Chondrocyte (in vitro differentiated cells): ENCODE measurements at regions not wholly inside any gene's neighbourhood (a gene's known extent, or its start where the extent isn't known, plus 50 kb on each side); places are given as distances from the start of the nearest gene placed in this dataset.

Experiments used
- DNase-seq: peaks from one replicate; pipeline ENCODE4 v3.0.0; 2021; ENCODE audit warnings: mixed read lengths, low spot score
- H3K27ac Mint-ChIP-seq: one replicate; pipeline ENCODE4 v1.8.0; 2021; ENCODE audit warnings: mild to moderate bottlenecking, moderate library complexity, mixed read lengths; ENCODE audit not compliant: unreplicated experiment
- H3K27me3 Mint-ChIP-seq: 2 replicates; pipeline ENCODE4 v1.8.0; 2021; ENCODE audit warnings: low read depth, mixed read lengths
- H3K36me3 Mint-ChIP-seq: 2 replicates; pipeline ENCODE4 v1.8.0; 2021; ENCODE audit warnings: low read depth, mixed read lengths
- H3K4me1 Mint-ChIP-seq: 2 replicates; pipeline ENCODE4 v1.8.0; 2021; ENCODE audit warnings: low read depth, mild to moderate bottlenecking, mixed read lengths
- H3K4me3 Mint-ChIP-seq: one replicate; pipeline ENCODE4 v1.8.0; 2021; ENCODE audit warnings: mild to moderate bottlenecking, moderate library complexity, mixed read lengths; ENCODE audit not compliant: unreplicated experiment
- H3K9me3 Mint-ChIP-seq: 2 replicates; pipeline ENCODE4 v1.8.0; 2021; ENCODE audit warnings: low read depth, mixed read lengths
- TF ChIP-seq, protein P1 (sequence below): fragments of 200-600 bp; sonication (generic); IDR thresholded peaks from 2 replicates; pipeline ENCODE4 v1.5.0; 2021; ENCODE audit warnings: antibody characterized with exemption, mild to moderate bottlenecking, moderate library complexity

DNA sequence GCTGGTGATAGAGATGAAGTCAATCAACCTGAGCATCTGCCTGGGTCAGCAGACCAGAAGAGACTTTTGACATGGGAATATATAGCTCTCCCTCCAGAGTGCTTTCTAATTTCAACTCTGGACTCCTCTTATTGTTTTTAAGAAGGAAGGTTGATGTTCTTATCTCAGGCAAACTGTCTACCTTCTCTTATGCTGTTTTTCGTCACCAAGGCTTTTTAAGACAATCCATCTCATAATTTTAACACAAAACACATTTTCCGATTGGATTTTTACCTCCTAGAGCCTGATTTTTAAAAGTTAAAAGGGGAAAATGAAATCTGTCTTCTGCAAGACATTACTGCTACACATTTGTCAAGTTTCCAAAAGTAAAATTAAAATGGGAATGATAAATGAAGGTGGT is 368.7 kb upstream of the MIS18BP1 start:
- Mint-ChIP-seq H3K4me3 (no peak overlapping the region), H3K27ac (no peak overlapping the region), H3K9me3 (no peaks in the 10 kb centered on the region), H3K4me1 (no peaks in the 10 kb centered on the region), H3K36me3 (peaks cover 2% of the 10 kb centered on the region), H3K27me3 (peaks cover 22% of the 10 kb centered on the region)
- TF ChIP-seq, protein P1, sequence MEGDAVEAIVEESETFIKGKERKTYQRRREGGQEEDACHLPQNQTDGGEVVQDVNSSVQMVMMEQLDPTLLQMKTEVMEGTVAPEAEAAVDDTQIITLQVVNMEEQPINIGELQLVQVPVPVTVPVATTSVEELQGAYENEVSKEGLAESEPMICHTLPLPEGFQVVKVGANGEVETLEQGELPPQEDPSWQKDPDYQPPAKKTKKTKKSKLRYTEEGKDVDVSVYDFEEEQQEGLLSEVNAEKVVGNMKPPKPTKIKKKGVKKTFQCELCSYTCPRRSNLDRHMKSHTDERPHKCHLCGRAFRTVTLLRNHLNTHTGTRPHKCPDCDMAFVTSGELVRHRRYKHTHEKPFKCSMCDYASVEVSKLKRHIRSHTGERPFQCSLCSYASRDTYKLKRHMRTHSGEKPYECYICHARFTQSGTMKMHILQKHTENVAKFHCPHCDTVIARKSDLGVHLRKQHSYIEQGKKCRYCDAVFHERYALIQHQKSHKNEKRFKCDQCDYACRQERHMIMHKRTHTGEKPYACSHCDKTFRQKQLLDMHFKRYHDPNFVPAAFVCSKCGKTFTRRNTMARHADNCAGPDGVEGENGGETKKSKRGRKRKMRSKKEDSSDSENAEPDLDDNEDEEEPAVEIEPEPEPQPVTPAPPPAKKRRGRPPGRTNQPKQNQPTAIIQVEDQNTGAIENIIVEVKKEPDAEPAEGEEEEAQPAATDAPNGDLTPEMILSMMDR: no peak
- no peak for DNase-seq

DNA sequence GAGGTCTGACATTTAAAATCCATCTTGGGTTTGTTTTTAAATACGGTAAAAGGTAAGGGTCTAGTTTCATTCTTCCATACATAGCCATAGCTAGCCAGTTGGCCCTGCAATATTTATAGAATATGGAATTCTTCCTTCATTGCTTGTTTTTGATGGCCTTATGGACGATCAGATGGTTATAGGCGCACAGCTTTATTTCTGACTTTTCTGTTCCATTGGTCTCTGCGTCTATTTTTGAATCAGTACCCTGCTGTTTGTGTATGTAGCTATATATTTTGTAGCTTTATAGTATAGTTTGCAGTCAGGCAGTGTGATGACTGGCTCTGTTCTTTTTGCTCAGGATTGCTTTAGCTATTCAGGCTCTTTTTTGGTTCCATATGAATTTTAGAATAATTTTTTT is 366.8 kb upstream of the MIS18BP1 start:
- DNase-seq: no peak
- no peaks in the 10 kb centered on the region for H3K9me3 Mint-ChIP-seq
- peaks cover 2% of the 10 kb centered on the region for H3K36me3 Mint-ChIP-seq
- TF ChIP-seq, protein P1: no peak
- no peaks in the 10 kb centered on the region for H3K4me1 Mint-ChIP-seq
- no peak overlapping the region for H3K27ac Mint-ChIP-seq
- peaks cover 15% of the 10 kb centered on the region for H3K27me3 Mint-ChIP-seq
- H3K4me3 Mint-ChIP-seq: no peak overlapping the region

DNA sequence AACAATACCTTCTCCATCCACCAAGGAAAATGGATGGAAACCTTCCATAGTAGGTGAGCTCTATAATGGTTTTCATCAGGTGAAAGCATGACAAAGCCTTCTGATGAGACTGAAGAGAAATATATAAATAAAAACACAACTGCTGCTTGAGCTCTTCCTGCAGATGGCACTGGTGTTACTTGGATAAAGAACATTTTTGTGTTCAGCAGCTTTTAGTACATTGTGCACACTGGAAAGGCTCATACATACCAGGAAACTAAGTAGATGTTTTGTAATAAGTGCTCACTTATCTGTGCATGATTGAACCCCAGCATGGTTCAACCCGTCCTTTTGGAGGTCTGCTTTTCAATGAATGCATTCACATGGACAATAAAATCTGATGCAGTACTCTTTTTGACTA is 357.3 kb upstream of the MIS18BP1 start:
- no peak for DNase-seq
- TF ChIP-seq, protein P1: peak; percentile 90
- H3K27me3 Mint-ChIP-seq: no peaks in the 10 kb centered on the region
- H3K36me3 Mint-ChIP-seq: no peaks in the 10 kb centered on the region
- no peaks in the 10 kb centered on the region for H3K4me1 Mint-ChIP-seq
- no peaks in the 10 kb centered on the region for H3K9me3 Mint-ChIP-seq
- H3K4me3 Mint-ChIP-seq: no peak overlapping the region
- no peak overlapping the region for H3K27ac Mint-ChIP-seq

DNA sequence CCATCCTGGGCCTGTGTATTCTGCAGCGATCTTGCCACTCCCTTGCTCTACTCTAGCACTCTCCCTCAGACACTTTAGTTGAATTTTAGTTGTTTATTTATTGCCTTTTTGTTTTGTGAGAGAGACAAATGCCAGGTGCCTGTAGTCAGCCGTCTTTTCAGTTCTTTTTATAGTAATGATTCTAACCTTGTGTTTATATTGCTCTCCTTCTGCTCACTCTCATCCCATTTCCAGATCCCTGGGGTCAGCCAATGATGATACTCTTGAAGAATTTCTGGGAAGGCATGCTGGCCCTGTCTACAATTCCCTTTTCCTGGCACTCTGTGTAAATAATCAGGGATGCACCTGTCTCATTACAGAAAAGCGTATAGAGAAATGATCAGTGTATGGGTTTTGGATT is 334.1 kb upstream of the MIS18BP1 start:
- peaks cover 15% of the 10 kb centered on the region for H3K9me3 Mint-ChIP-seq
- no peak overlapping the region for H3K27ac Mint-ChIP-seq
- no peaks in the 10 kb centered on the region for H3K4me1 Mint-ChIP-seq
- TF ChIP-seq, protein P1: no peak
- DNase-seq: no peak
- H3K36me3 Mint-ChIP-seq: no peaks in the 10 kb centered on the region
- H3K27me3 Mint-ChIP-seq: peaks cover 2% of the 10 kb centered on the region
- H3K4me3 Mint-ChIP-seq: no peak overlapping the region

DNA sequence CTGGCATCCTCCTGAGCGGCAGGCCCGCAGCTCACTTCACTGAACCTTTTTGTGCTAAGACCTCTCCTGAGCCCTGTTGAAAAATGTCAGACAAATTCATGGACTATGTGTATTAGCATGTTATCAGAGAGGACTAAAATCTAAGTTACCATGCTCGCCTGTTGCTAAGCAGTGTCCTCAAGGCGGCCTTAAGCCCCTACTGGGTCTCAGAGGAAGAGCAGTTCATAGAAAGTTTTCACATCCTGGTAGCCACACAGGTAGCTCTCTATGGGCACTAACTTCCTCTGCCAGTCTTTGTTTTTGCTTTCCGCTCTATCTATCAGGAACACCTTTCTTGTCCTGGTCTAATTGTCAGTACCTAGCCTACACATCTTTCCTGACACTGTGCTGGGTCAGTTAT is 306.6 kb upstream of the MIS18BP1 start:
- no peak for DNase-seq
- Mint-ChIP-seq H3K27me3 (peaks cover 10% of the 10 kb centered on the region), H3K4me3 (no peak overlapping the region), H3K27ac (no peak overlapping the region), H3K4me1 (no peaks in the 10 kb centered on the region), H3K36me3 (no peaks in the 10 kb centered on the region), H3K9me3 (no peaks in the 10 kb centered on the region)
- TF ChIP-seq, protein P1: no peak
